HG03354 (cell line): ENCODE measurements at regions not wholly inside any gene's neighbourhood (a gene's known extent, or its start where the extent isn't known, plus 50 kb on each side); places are given as distances from the start of the nearest gene placed in this dataset.

Source experiments
- ATAC-seq: cut with Tn5 transposase; IDR thresholded peaks from one replicate; pipeline ENCODE4 v1.9.1; 2021; ENCODE audit warnings: mild to moderate bottlenecking; ENCODE audit not compliant: unreplicated experiment, poor library complexity, severe bottlenecking

GRCh38 chr1:177849130-177849529 lies 120.7 kb downstream of the SEC16B start:
- no peak for ATAC-seq

- no peak for ATAC-seq
These were observed 121.3 kb downstream of the SEC16B start for GRCh38 chr1:177848577-177848976.

- ATAC-seq, result no peak
These were observed 122.0 kb downstream of the SEC16B start for GRCh38 chr1:177847843-177848242.

- no peak for ATAC-seq
These were observed 130.9 kb downstream of the SEC16B start for GRCh38 chr1:177838907-177839485.

DNA sequence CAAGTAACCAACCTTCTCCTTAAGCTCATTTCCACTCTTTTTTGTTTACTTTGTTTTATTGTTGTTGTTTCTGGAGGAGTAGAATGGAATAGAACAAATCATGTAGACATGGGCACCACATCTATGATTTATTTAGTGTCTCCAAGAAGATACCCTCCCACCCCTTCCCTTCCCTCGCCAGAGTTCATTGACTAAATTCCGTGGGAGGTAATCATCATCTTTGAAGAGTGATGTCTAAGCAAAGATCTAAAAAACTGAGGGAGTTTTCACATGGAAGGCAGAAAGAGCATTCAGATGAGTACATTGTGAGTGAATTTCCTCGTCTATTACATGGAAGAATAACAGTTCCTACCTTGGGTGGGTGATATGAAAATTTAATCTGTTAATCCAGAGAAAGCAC lies 136.2 kb downstream of the SEC16B start:
- no peak for ATAC-seq

GRCh38 chr1:177830531-177831135 lies 139.2 kb downstream of the SEC16B start:
- no peak for ATAC-seq

DNA sequence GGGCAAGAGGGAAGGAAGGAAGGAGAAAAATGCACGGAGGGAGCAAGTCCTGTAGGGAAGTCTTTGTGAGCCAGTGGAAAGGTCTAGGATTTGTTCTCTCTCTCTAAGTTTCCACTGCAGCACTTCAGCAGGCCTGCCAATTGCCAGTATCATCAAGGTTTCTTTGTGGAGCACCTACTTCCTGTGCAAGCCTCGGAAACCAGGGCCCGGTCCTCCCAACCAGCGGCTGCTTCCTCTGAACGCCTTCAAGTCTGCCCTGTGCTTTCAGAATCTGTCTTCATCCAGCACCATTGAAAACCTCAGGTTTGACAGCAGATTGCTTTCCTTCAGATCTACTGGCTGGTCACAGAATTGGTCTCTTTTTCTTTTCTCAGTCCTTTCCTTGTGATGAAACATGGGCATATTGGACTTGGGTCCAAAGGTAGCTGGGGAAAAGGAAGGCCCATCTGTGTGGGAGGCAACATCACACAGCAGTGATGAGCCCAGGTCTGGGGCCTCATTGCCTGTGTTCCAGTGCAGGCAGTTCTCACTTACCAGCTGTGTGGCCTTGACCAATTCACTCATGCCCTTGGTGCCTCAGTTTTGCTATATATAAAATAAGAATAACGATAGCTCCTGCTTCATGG lies 144.5 kb downstream of the SEC16B start:
- ATAC-seq, result no peak

DNA sequence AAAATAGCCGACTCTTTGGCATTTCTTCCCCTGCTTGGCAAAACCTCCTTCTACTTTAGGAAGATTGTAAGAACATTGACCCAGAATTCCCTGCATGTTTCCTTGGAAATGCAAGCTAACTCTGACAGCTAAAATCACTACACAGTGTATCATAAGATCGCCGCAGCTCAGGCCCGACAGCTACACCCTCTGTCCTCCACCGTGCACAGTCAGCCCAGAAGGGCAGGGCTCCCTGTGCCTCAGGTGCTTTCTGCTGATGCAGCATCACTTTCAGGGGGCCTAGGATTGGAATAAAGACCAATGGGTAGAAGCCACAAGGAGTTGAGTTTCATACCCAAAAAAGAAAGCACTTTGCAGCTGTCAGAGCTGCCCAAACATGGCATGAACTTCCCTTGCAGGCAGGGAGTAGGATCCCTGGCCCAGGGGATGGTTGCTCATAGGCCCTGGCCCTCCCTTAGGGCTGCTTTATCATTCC lies 145.3 kb downstream of the SEC16B start:
- ATAC-seq, result peak; percentile 63

DNA sequence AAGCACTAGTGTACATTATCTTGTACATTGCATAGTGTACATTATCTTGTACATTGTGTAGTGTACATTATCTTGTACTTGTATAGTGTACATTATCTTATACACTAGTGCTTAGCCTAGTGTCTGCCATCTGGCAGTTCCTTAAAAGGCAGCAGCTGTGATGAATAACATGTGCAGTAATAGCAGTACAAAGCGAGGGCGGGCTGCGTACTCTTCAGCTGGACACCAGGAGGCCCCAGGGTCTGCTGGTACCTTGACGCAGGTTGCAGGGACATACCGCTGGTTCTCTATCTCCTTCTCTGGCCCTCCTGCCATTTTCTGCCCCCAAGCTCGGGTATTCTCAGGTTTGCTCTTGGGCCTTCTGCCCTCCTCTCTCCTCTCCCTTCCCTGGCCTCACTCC lies 149.6 kb downstream of the SEC16B start:
- ATAC-seq, result no peak

DNA sequence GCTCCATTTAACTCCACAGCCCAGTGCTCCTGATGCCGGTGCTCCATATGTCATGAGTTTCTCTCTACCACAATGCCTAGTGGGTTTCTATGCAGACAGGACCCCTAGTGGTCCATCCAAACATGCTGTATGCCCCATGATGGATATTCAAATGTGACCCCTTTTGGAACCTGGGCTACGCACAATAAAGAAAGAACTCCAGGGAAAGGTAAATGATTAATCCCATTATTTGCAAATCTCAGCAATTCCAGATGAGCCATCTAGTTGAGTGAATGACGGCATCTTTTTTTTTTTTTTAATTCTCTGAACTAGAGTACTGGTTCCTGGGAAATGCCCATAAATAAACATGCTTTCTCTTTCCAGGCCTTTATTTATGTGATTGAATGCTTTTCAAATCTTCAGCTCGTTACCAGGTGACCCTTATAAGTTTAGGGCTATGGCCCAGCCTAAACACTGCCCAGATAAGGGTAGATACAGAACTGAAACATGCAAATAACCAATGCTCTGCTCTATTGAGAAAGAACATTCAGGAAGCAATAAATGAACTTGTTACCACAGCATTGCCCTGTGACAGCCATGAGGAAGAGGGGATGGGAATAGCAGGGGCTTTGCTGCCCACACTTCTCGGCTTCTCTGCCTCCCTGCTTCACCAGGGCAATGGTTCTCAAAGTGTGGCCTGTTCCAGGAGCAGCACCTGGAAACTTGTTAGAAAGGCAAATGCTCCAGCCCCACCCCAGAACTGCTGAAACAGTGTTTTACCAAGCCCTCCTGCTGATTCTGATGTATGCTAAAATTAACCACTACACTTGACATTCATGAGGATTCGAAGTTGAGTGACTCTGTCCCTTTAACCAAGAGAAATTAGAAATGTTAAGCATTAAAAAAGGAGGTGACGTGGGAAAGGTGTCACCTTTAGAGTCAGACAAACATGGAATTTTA lies 151.7 kb downstream of the SEC16B start:
- ATAC-seq, result peak; percentile 98

DNA sequence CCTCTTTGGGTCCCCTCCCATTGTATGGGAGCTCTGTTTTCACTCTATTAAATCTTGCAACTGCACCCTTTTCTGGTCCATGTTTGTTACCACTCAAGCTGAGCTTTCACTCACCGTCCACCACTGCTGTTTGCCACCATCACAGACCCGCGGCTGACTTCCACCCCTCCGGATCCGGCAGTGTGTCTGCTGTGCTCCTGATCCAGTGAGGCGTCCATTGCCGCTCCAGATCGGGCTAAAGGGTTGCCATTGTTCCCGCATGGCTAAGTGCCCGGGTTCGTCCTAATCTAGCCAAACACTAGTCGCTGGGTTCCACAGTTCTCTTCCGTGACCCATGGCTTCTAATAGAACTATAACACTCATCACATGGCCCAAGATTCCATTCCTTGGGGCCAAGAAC lies 157.2 kb downstream of the SEC16B start:
- no peak for ATAC-seq

DNA sequence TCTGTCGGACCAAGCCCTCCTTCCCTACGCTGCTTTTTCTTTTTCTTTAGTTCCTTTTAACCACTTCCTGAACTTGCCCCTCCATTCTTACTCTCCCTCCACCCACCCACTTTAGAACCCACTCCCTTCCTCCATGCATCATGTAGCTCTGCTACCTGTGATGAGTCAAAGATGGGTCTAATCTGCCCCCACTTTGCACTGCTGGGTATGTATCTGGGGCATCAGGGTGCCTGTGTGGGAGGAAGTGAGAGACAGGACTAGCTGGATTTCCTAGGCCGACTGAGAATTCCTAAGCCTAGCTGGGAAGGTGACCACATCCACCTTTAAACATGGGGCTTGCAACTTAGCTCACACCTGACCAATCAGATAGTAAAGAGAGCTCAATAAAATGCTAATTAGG lies 157.7 kb downstream of the SEC16B start:
- ATAC-seq, result no peak

- no peak for ATAC-seq
These were observed 158.4 kb downstream of the SEC16B start for GRCh38 chr1:177811429-177811828.

DNA sequence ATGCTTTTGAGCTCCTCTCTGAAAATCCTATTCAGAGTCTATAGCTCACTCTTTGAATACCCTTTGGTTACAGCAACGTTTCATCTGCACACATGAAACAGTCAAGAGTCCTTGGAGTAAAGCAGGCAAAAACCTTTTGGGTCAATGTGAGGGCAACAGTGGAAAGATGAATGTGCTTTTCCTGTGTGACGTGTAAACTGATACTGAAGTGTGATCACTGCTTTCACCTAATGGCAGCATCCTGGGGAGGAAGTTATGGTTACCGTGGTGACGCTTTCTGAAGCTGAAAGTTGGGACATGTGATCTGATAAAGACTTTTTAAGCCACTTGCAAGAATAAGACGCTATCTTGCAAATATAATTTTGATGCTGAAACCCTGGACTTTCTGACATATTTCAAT lies 160.0 kb downstream of the SEC16B start:
- ATAC-seq, result peak; percentile 93

DNA sequence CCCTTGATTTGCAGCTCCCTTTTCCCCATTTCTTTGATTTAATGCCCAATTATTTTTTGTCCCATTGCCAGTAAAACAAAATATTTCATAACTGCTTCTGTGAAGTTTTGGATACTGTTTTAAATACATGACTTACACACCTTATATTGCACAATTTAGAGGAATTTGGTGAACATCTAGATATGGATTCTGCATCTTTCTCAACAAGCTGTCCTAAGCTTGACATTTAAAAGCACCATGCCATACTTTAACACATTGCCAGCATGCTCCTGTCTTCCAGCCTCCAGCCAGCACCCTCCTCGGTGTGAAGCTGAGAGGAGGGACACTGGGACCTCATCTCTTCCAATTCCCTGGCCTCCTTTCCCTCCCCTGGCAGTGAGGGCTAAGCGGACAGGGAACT lies 167.6 kb downstream of the SEC16B start:
- no peak for ATAC-seq

- no peak for ATAC-seq
These were observed 168.1 kb downstream of the SEC16B start for GRCh38 chr1:177801790-177802189.

DNA sequence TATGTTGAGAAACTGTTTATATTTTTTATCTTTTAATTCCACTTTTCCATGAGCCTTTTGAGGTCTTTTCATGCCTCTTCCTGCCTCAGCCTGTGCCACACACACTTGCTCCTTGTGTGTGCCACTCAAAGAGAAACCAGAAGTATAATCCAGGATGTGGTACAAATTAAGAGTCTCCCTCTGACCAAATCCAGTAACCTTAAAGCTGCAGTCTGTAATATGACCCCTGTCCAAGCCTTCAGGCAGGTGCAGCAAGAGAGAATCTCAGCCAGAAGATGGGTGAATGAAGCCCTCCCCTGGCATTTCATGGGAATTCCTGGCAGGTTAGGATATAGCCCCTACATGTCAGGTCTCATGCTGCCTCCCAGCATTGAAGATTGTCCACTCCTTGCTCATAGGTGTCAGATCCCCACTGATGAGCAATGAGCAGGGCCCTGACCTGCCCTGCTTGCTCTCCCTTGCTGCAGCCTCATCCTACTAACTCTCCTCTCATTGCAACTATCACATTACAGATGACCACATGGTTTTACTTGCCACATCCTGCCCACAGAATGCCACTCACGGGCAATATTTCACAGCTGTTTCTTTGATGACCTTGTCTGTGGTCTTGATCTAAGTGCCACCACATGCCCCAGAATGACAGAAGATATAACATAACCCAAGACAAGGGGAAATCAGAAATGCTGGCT lies 169.3 kb downstream of the SEC16B start:
- ATAC-seq, result peak; percentile 87

- no peak for ATAC-seq
These were observed 170.1 kb downstream of the SEC16B start for GRCh38 chr1:177799746-177800145.

DNA sequence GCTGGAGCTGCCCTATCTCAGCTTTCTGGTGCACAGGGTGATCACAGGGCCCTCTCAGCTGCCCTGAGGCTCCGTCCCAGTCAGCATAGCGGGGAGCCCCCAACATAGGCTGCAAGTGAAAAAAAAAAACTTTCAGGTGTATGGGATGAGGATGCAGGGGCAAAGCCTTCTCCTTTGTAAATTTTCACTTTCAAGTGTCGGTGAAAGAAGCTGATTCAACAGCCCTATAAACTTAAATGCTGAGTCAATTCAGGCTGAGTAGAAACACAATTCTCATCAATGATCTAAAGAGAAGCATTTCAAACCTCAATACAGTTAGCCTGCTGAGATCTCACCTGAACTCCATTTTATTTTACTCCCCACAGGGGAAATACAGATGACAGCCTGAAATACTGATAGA lies 171.2 kb downstream of the SEC16B start:
- peak; percentile 37 for ATAC-seq

GRCh38 chr1:177796561-177796960 lies 173.3 kb downstream of the SEC16B start:
- no peak for ATAC-seq
